Dendritic cell treated with granulocyte-macrophage colony-stimulating factor and Interleukin-4, amounts not matched to agents 40 ng/mL and 50 ng/mL, for 4 days (primary cell): ENCODE measurements at regions not wholly inside any gene's neighbourhood (a gene's known extent, or its start where the extent isn't known, plus 50 kb on each side); places are given as distances from the start of the nearest gene placed in this dataset.

Experiments
- H3K27ac Mint-ChIP-seq: one replicate; pipeline ENCODE4 v1.8.0; 2022; ENCODE audit warnings: mild to moderate bottlenecking, mixed read lengths
- H3K27me3 Mint-ChIP-seq: one replicate; pipeline ENCODE4 v1.8.0; 2022; ENCODE audit warnings: mild to moderate bottlenecking, mixed read lengths
- H3K36me3 Mint-ChIP-seq: one replicate; pipeline ENCODE4 v1.8.0; 2022; ENCODE audit warnings: low read depth, mixed read lengths
- H3K4me1 Mint-ChIP-seq: one replicate; pipeline ENCODE4 v1.8.0; 2022; ENCODE audit warnings: low read depth, mixed read lengths
- H3K4me3 Mint-ChIP-seq: one replicate; pipeline ENCODE4 v1.8.0; 2022; ENCODE audit warnings: mild to moderate bottlenecking, moderate library complexity, mixed read lengths
- H3K9me3 Mint-ChIP-seq: one replicate; pipeline ENCODE4 v1.8.0; 2022; ENCODE audit warnings: mixed read lengths
- intact Hi-C: fragments of 100-400 bp; cut with micrococcal nuclease; formaldehyde crosslinking; loops from one replicate; pipeline ENCODE4 v1.15.0; 2022

GRCh38 chr16:47806309-47806847, 345.2 kb downstream of the PHKB start:
- H3K4me3 Mint-ChIP-seq = no peak overlapping the region

GRCh38 chr16:47787696-47788095, 326.6 kb downstream of the PHKB start:
- Mint-ChIP-seq H3K4me1 (no peaks in the 10 kb centered on the region), H3K27me3 (no peaks in the 10 kb centered on the region), H3K9me3 (peaks cover 22% of the 10 kb centered on the region), H3K27ac (no peak overlapping the region), H3K36me3 (no peaks in the 10 kb centered on the region), H3K4me3 (no peak overlapping the region)
- intact Hi-C loops = no loop called here

More at GRCh38 chr16:47806309-47806847, 345.2 kb downstream of the PHKB start:
- intact Hi-C loops = no loop called here
- Mint-ChIP-seq H3K27me3 (no peaks in the 10 kb centered on the region), H3K4me1 (no peaks in the 10 kb centered on the region), H3K9me3 (peaks cover 14% of the 10 kb centered on the region), H3K36me3 (no peaks in the 10 kb centered on the region), H3K27ac (no peak overlapping the region)

GRCh38 chr16:47781673-47782072, 320.5 kb downstream of the PHKB start:
- Mint-ChIP-seq H3K36me3 (no peaks in the 10 kb centered on the region), H3K27ac (no peak overlapping the region), H3K4me3 (no peak overlapping the region), H3K4me1 (peaks cover 16% of the 10 kb centered on the region), H3K9me3 (no peaks in the 10 kb centered on the region), H3K27me3 (no peaks in the 10 kb centered on the region)
- intact Hi-C loops = no loop called here

- H3K4me3 Mint-ChIP-seq = no peak overlapping the region
- no peaks in the 10 kb centered on the region for H3K27me3 Mint-ChIP-seq
- H3K4me1 Mint-ChIP-seq = peaks cover 16% of the 10 kb centered on the region
- no peaks in the 10 kb centered on the region for H3K9me3 Mint-ChIP-seq
- H3K36me3 Mint-ChIP-seq = no peaks in the 10 kb centered on the region
- no peak overlapping the region for H3K27ac Mint-ChIP-seq
- intact Hi-C loops = no loop called here
Measured at GRCh38 chr16:47780213-47780875, 319.2 kb downstream of the PHKB start.

GRCh38 chr16:47779201-47780016, 318.3 kb downstream of the PHKB start:
- peaks cover 1% of the 10 kb centered on the region for H3K9me3 Mint-ChIP-seq
- peak overlapping the region; percentile 76 for H3K4me3 Mint-ChIP-seq
- H3K27ac Mint-ChIP-seq = peak overlapping the region; percentile 60
- peaks cover 16% of the 10 kb centered on the region for H3K4me1 Mint-ChIP-seq
- no peaks in the 10 kb centered on the region for H3K27me3 Mint-ChIP-seq
- intact Hi-C loops = no loop called here
- no peaks in the 10 kb centered on the region for H3K36me3 Mint-ChIP-seq

GRCh38 chr16:47778106-47778801, 317.1 kb downstream of the PHKB start:
- Mint-ChIP-seq H3K4me3 (no peak overlapping the region), H3K36me3 (no peaks in the 10 kb centered on the region), H3K4me1 (peaks cover 16% of the 10 kb centered on the region), H3K27me3 (no peaks in the 10 kb centered on the region), H3K27ac (no peak overlapping the region), H3K9me3 (peaks cover 13% of the 10 kb centered on the region)
- intact Hi-C loops = no loop called here

GRCh38 chr16:47777220-47777619, 316.1 kb downstream of the PHKB start:
- Mint-ChIP-seq H3K27ac (no peak overlapping the region), H3K27me3 (no peaks in the 10 kb centered on the region), H3K4me3 (no peak overlapping the region), H3K36me3 (no peaks in the 10 kb centered on the region), H3K9me3 (peaks cover 23% of the 10 kb centered on the region), H3K4me1 (peaks cover 16% of the 10 kb centered on the region)
- intact Hi-C loops = no loop called here

GRCh38 chr16:47774661-47775060, 313.5 kb downstream of the PHKB start:
- H3K36me3 Mint-ChIP-seq = no peaks in the 10 kb centered on the region
- no peak overlapping the region for H3K27ac Mint-ChIP-seq
- intact Hi-C loops = no loop called here
- no peaks in the 10 kb centered on the region for H3K27me3 Mint-ChIP-seq
- peaks cover 7% of the 10 kb centered on the region for H3K4me1 Mint-ChIP-seq
- no peak overlapping the region for H3K4me3 Mint-ChIP-seq
- H3K9me3 Mint-ChIP-seq = peaks cover 23% of the 10 kb centered on the region

- Mint-ChIP-seq H3K27me3 (no peaks in the 10 kb centered on the region), H3K4me1 (no peaks in the 10 kb centered on the region), H3K4me3 (no peak overlapping the region), H3K9me3 (no peaks in the 10 kb centered on the region), H3K27ac (no peak overlapping the region), H3K36me3 (no peaks in the 10 kb centered on the region)
- intact Hi-C loops = no loop called here
Measured at GRCh38 chr16:47753659-47754058, 292.5 kb downstream of the PHKB start.
